CD4-positive, alpha-beta memory T cell (primary cell): ENCODE measurements at regions not wholly inside any gene's neighbourhood (a gene's known extent, or its start where the extent isn't known, plus 50 kb on each side); places are given as distances from the start of the nearest gene placed in this dataset.

Experiments
- CTCF ChIA-PET: fragments of 350-600 bp; sonication (Branson Sonifier 250); formaldehyde crosslinking; loops from one replicate; lab custom pipeline; 2021; ENCODE audit warnings: inconsistent platforms; ENCODE audit not compliant: partially characterized antibody; lab: Charles Lee
- POLR2A ChIA-PET: fragments of 350-600 bp; sonication (Branson Sonifier 250); formaldehyde crosslinking; loops from one replicate; lab custom pipeline; 2021; ENCODE audit not compliant: partially characterized antibody; lab: Charles Lee
- DNase-seq, 5 donors: peaks; one replicate each; pipeline versions ENCODE4 v3.0.0 to v3.0.0-alpha.2; 2020 to 2022; ENCODE audit warnings: mixed read lengths in 1 of 5
- H3K27ac ChIP-seq: one replicate; pipeline ENCODE4 v1.7.0; 2013; ENCODE audit warnings: low read depth, low read length
- H3K27me3 ChIP-seq: 2 replicates; pipeline ENCODE4 v1.7.0; 2013; ENCODE audit warnings: mild to moderate bottlenecking, low read length, moderate library complexity; ENCODE audit not compliant: insufficient read depth
- H3K36me3 ChIP-seq: 2 replicates; pipeline ENCODE4 v1.7.0; 2013; ENCODE audit warnings: mild to moderate bottlenecking, low read length, moderate library complexity; ENCODE audit not compliant: insufficient read depth
- H3K4me1 ChIP-seq: 2 replicates; pipeline ENCODE4 v1.7.0; 2013; ENCODE audit warnings: mild to moderate bottlenecking, low read length, moderate library complexity; ENCODE audit not compliant: insufficient read depth
- H3K4me3 ChIP-seq, 2 donors: one replicate each; pipeline ENCODE4 v1.7.0; 2013; ENCODE audit warnings: low read length in 2 of 2, mild to moderate bottlenecking in 1 of 2
- H3K9me3 ChIP-seq, 2 donors: one replicate each; pipeline ENCODE4 v1.7.0; 2013; ENCODE audit warnings: low read length in 2 of 2, control low read depth in 1 of 2; ENCODE audit not compliant: control insufficient read depth in 1 of 2
- H3K27ac Mint-ChIP-seq, 7 donors: one replicate each; pipeline ENCODE4 v1.8.0; 2020 to 2021; ENCODE audit warnings: mixed read lengths in 7 of 7, mild to moderate bottlenecking in 6 of 7, inconsistent platforms in 3 of 7, moderate library complexity in 3 of 7
- H3K27me3 Mint-ChIP-seq, 2 donors: one replicate each; pipeline ENCODE4 v1.8.0; 2020 to 2021; ENCODE audit warnings: mixed read lengths in 2 of 2
- H3K36me3 Mint-ChIP-seq, 2 donors: one replicate each; pipeline ENCODE4 v1.8.0; 2020 to 2021; ENCODE audit warnings: mixed read lengths in 2 of 2, inconsistent platforms in 1 of 2, mild to moderate bottlenecking in 1 of 2
- H3K4me1 Mint-ChIP-seq, 4 donors: one replicate each; pipeline ENCODE4 v1.8.0; 2020 to 2021; ENCODE audit warnings: mixed read lengths in 4 of 4, mild to moderate bottlenecking in 1 of 4
- H3K4me3 Mint-ChIP-seq, 8 donors: one replicate each; pipeline ENCODE4 v1.8.0; 2020 to 2021; ENCODE audit warnings: mixed read lengths in 8 of 8, mild to moderate bottlenecking in 7 of 8, moderate library complexity in 6 of 8, inconsistent platforms in 3 of 8
- H3K9me3 Mint-ChIP-seq, 8 donors: one replicate each; pipeline ENCODE4 v1.8.0; 2020 to 2021; ENCODE audit warnings: mixed read lengths in 8 of 8, mild to moderate bottlenecking in 5 of 8, inconsistent platforms in 3 of 8, moderate library complexity in 1 of 8
- intact Hi-C: fragments of 100-400 bp; cut with micrococcal nuclease; formaldehyde crosslinking; loops from one replicate; pipeline ENCODE4 v1.15.1; 2023

- Histone ChIP-seq H3K4me3 (no peak overlapping the region), H3K27ac (no peak overlapping the region), H3K36me3 (no peaks in the 10 kb centered on the region), H3K4me1 (no peaks in the 10 kb centered on the region), H3K27me3 (no peaks in the 10 kb centered on the region), H3K9me3 (no peaks in the 10 kb centered on the region)
- no peaks in the 10 kb centered on the region for H3K4me1 Mint-ChIP-seq
- H3K9me3 Mint-ChIP-seq, result peaks cover 0 to 9% (median 3%) of the 10 kb centered on the region in 8 donors
- no peak overlapping the region for H3K4me3 Mint-ChIP-seq
- DNase-seq, result no peak
- intact Hi-C loops, result no loop called here
- H3K27me3 Mint-ChIP-seq, result no peaks in the 10 kb centered on the region
- H3K27ac Mint-ChIP-seq, result no peak overlapping the region
- CTCF ChIA-PET, result no interaction called here
- POLR2A ChIA-PET, result no interaction called here
- no peaks in the 10 kb centered on the region for H3K36me3 Mint-ChIP-seq
These were observed 243.0 kb upstream of the GLI3 start for GRCh38 chr7:42479816-42480633.

- POLR2A ChIA-PET, result no interaction called here
- H3K27me3 ChIP-seq, result no peaks in the 10 kb centered on the region
- H3K4me1 Mint-ChIP-seq, result no peaks in the 10 kb centered on the region
- H3K9me3 ChIP-seq, result no peaks in the 10 kb centered on the region
- H3K4me3 ChIP-seq, result no peak overlapping the region
- H3K9me3 Mint-ChIP-seq, result peaks cover 0 to 11% (median 4%) of the 10 kb centered on the region in 8 donors
- no peak overlapping the region for H3K27ac ChIP-seq
- no peaks in the 10 kb centered on the region for H3K4me1 ChIP-seq
- CTCF ChIA-PET, result no interaction called here
- no peaks in the 10 kb centered on the region for H3K36me3 ChIP-seq
- H3K27ac Mint-ChIP-seq, result no peak overlapping the region
- no peaks in the 10 kb centered on the region for H3K27me3 Mint-ChIP-seq
- no peak for DNase-seq
- H3K36me3 Mint-ChIP-seq, result no peaks in the 10 kb centered on the region
- no peak overlapping the region for H3K4me3 Mint-ChIP-seq
- intact Hi-C loops, result no loop called here
These were observed 242.4 kb upstream of the GLI3 start for GRCh38 chr7:42479452-42479815.

GRCh38 chr7:42478717-42479116 lies 241.7 kb upstream of the GLI3 start:
- no peak for DNase-seq
- no peak overlapping the region for H3K4me3 Mint-ChIP-seq
- Histone ChIP-seq H3K9me3 (no peaks in the 10 kb centered on the region), H3K27ac (no peak overlapping the region), H3K4me3 (no peak overlapping the region), H3K36me3 (no peaks in the 10 kb centered on the region), H3K4me1 (no peaks in the 10 kb centered on the region), H3K27me3 (no peaks in the 10 kb centered on the region)
- POLR2A ChIA-PET, result no interaction called here
- no peaks in the 10 kb centered on the region for H3K4me1 Mint-ChIP-seq
- H3K36me3 Mint-ChIP-seq, result no peaks in the 10 kb centered on the region
- H3K27me3 Mint-ChIP-seq, result no peaks in the 10 kb centered on the region
- peaks cover 0 to 11% (median 4%) of the 10 kb centered on the region in 8 donors for H3K9me3 Mint-ChIP-seq
- CTCF ChIA-PET, result no interaction called here
- intact Hi-C loops, result no loop called here
- H3K27ac Mint-ChIP-seq, result no peak overlapping the region

- Mint-ChIP-seq H3K27me3 (no peaks in the 10 kb centered on the region), H3K4me1 (no peaks in the 10 kb centered on the region), H3K9me3 (peaks cover 0 to 17% (median 5%) of the 10 kb centered on the region in 8 donors), H3K4me3 (no peak overlapping the region), H3K36me3 (no peaks in the 10 kb centered on the region), H3K27ac (no peak overlapping the region)
- no peak for DNase-seq
- intact Hi-C loops, result no loop called here
- H3K4me3 ChIP-seq, result no peak overlapping the region
- no peaks in the 10 kb centered on the region for H3K9me3 ChIP-seq
- ChIA-PET POLR2A (no interaction called here), CTCF (no interaction called here)
- H3K27ac ChIP-seq, result no peak overlapping the region
- H3K4me1 ChIP-seq, result no peaks in the 10 kb centered on the region
- no peaks in the 10 kb centered on the region for H3K36me3 ChIP-seq
- no peaks in the 10 kb centered on the region for H3K27me3 ChIP-seq
These were observed 239.2 kb upstream of the GLI3 start for GRCh38 chr7:42476255-42476654.

- ChIA-PET POLR2A (no interaction called here), CTCF (no interaction called here)
- peaks cover 0 to 17% (median 4%) of the 10 kb centered on the region in 8 donors for H3K9me3 Mint-ChIP-seq
- H3K4me1 Mint-ChIP-seq, result no peaks in the 10 kb centered on the region
- Histone ChIP-seq H3K4me1 (no peaks in the 10 kb centered on the region), H3K9me3 (no peaks in the 10 kb centered on the region), H3K36me3 (no peaks in the 10 kb centered on the region), H3K27me3 (no peaks in the 10 kb centered on the region), H3K27ac (no peak overlapping the region), H3K4me3 (no peak overlapping the region)
- H3K36me3 Mint-ChIP-seq, result no peaks in the 10 kb centered on the region
- no peak for DNase-seq
- intact Hi-C loops, result no loop called here
- H3K27me3 Mint-ChIP-seq, result no peaks in the 10 kb centered on the region
- H3K27ac Mint-ChIP-seq, result no peak overlapping the region
- no peak overlapping the region for H3K4me3 Mint-ChIP-seq
These were observed 238.1 kb upstream of the GLI3 start for GRCh38 chr7:42475082-42475481.

- Histone ChIP-seq H3K27ac (no peak overlapping the region), H3K4me3 (no peak overlapping the region), H3K36me3 (no peaks in the 10 kb centered on the region), H3K4me1 (no peaks in the 10 kb centered on the region), H3K9me3 (no peaks in the 10 kb centered on the region), H3K27me3 (no peaks in the 10 kb centered on the region)
- POLR2A ChIA-PET, result no interaction called here
- H3K27ac Mint-ChIP-seq, result no peak overlapping the region
- CTCF ChIA-PET, result no interaction called here
- H3K4me3 Mint-ChIP-seq, result no peak overlapping the region
- DNase-seq, result no peak
- intact Hi-C loops, result no loop called here
- no peaks in the 10 kb centered on the region for H3K36me3 Mint-ChIP-seq
- no peaks in the 10 kb centered on the region for H3K27me3 Mint-ChIP-seq
- no peaks in the 10 kb centered on the region for H3K4me1 Mint-ChIP-seq
- peaks cover 0 to 17% (median 4%) of the 10 kb centered on the region in 8 donors for H3K9me3 Mint-ChIP-seq
These were observed 236.1 kb upstream of the GLI3 start for GRCh38 chr7:42473099-42473498.

- H3K36me3 Mint-ChIP-seq, result no peaks in the 10 kb centered on the region
- H3K9me3 ChIP-seq, result no peaks in the 10 kb centered on the region
- intact Hi-C loops, result no loop called here
- H3K27me3 ChIP-seq, result no peaks in the 10 kb centered on the region
- POLR2A ChIA-PET, result no interaction called here
- no peak overlapping the region for H3K27ac Mint-ChIP-seq
- H3K27ac ChIP-seq, result no peak overlapping the region
- no peaks in the 10 kb centered on the region for H3K4me1 Mint-ChIP-seq
- H3K36me3 ChIP-seq, result no peaks in the 10 kb centered on the region
- CTCF ChIA-PET, result no interaction called here
- peaks cover 0 to 10% (median 4%) of the 10 kb centered on the region in 8 donors for H3K9me3 Mint-ChIP-seq
- H3K4me3 ChIP-seq, result no peak overlapping the region
- H3K4me3 Mint-ChIP-seq, result no peak overlapping the region
- no peaks in the 10 kb centered on the region for H3K4me1 ChIP-seq
- DNase-seq, result no peak
- no peaks in the 10 kb centered on the region for H3K27me3 Mint-ChIP-seq
These were observed 234.7 kb upstream of the GLI3 start for GRCh38 chr7:42471573-42472174.
